Right kidney (tissue), 1 donor: ENCODE measurements at regions not wholly inside any gene's neighbourhood (a gene's known extent, or its start where the extent isn't known, plus 50 kb on each side); places are given as distances from the start of the nearest gene placed in this dataset.
"Not testable (repeated sequence)": the region's sequence is repeated elsewhere in the genome, so short reads cannot be mapped to it uniquely, and the experiment has no call there.

Experiments
- DNase-seq: peaks from one replicate; pipeline ENCODE4 v3.0.0-alpha.2; 2016

- DNase-seq: no peak
These were observed 1946.0 kb upstream of the CDH6 start for GRCh38 chr5:29247346-29248028.

- no peak for DNase-seq
These were observed 1953.1 kb upstream of the CDH6 start for GRCh38 chr5:29240379-29240778.

GRCh38 chr5:29239606-29240005 lies 1953.9 kb upstream of the CDH6 start:
- no peak for DNase-seq

- DNase-seq: no peak
These were observed 1955.4 kb upstream of the CDH6 start for GRCh38 chr5:29238115-29238514.

- DNase-seq: no peak
These were observed 1962.3 kb upstream of the CDH6 start for GRCh38 chr5:29231154-29231553.

- no peak for DNase-seq
These were observed 1962.9 kb upstream of the CDH6 start for GRCh38 chr5:29230591-29230990.

GRCh38 chr5:29229461-29229860 lies 1964.0 kb upstream of the CDH6 start:
- no peak for DNase-seq

GRCh38 chr5:29218138-29218537 lies 1975.3 kb upstream of the CDH6 start:
- DNase-seq: no peak

- no peak for DNase-seq
These were observed 1978.6 kb upstream of the CDH6 start for GRCh38 chr5:29214839-29215238.

- no peak for DNase-seq
These were observed 1980.0 kb upstream of the CDH6 start for GRCh38 chr5:29213475-29213874.

- DNase-seq: no peak
These were observed 1985.5 kb upstream of the CDH6 start for GRCh38 chr5:29208024-29208423.

- DNase-seq: no peak
These were observed 1990.4 kb upstream of the CDH6 start for GRCh38 chr5:29203049-29203448.

GRCh38 chr5:29197631-29198454 lies 1995.6 kb upstream of the CDH6 start:
- DNase-seq: no peak

- no peak for DNase-seq
These were observed 1999.5 kb upstream of the CDH6 start for GRCh38 chr5:29193972-29194371.

GRCh38 chr5:29191269-29192048 lies 2002.0 kb upstream of the CDH6 start:
- DNase-seq: not testable (repeated sequence)

GRCh38 chr5:29190398-29190797 lies 2003.1 kb upstream of the CDH6 start:
- DNase-seq: not testable (repeated sequence)

- DNase-seq: not testable (repeated sequence)
These were observed 2007.1 kb upstream of the CDH6 start for GRCh38 chr5:29186380-29186779.

- no peak for DNase-seq
These were observed 2007.9 kb upstream of the CDH6 start for GRCh38 chr5:29185558-29185957.

- no peak for DNase-seq
These were observed 2017.7 kb upstream of the CDH6 start for GRCh38 chr5:29175774-29176173.

- no peak for DNase-seq
These were observed 2022.9 kb upstream of the CDH6 start for GRCh38 chr5:29170599-29170998.

GRCh38 chr5:29169886-29170285 lies 2023.6 kb upstream of the CDH6 start:
- no peak for DNase-seq

- no peak for DNase-seq
These were observed 2031.2 kb upstream of the CDH6 start for GRCh38 chr5:29162297-29162696.
